GM18502 (cell line): ENCODE measurements at regions not wholly inside any gene's neighbourhood (a gene's known extent, or its start where the extent isn't known, plus 50 kb on each side); places are given as distances from the start of the nearest gene placed in this dataset.

ENCODE experiments used
- ATAC-seq: cut with Tn5 transposase; IDR thresholded peaks from one replicate; pipeline ENCODE4 v1.9.1; 2021; ENCODE audit warnings: mild to moderate bottlenecking; ENCODE audit not compliant: unreplicated experiment, poor library complexity

- ATAC-seq = no peak
Observed at GRCh38 chr4:37051111-37051510, 193.4 kb upstream of the NWD2 start.

- no peak for ATAC-seq
Observed at GRCh38 chr4:37051866-37052265, 192.7 kb upstream of the NWD2 start.

- no peak for ATAC-seq
Observed at GRCh38 chr4:37054531-37055077, 189.9 kb upstream of the NWD2 start.

GRCh38 chr4:37058826-37059225 is 185.7 kb upstream of the NWD2 start:
- ATAC-seq = no peak

GRCh38 chr4:37066159-37066558 is 178.4 kb upstream of the NWD2 start:
- no peak for ATAC-seq

- no peak for ATAC-seq
Observed at GRCh38 chr4:37068580-37068979, 176.0 kb upstream of the NWD2 start.

GRCh38 chr4:37070041-37070440 is 174.5 kb upstream of the NWD2 start:
- ATAC-seq = no peak

- no peak for ATAC-seq
Observed at GRCh38 chr4:37071576-37071975, 173.0 kb upstream of the NWD2 start.

GRCh38 chr4:37073226-37073840 is 171.2 kb upstream of the NWD2 start:
- no peak for ATAC-seq

- no peak for ATAC-seq
Observed at GRCh38 chr4:37082912-37083311, 161.6 kb upstream of the NWD2 start.

GRCh38 chr4:37095925-37096324 is 148.6 kb upstream of the NWD2 start:
- no peak for ATAC-seq

- no peak for ATAC-seq
Observed at GRCh38 chr4:37101182-37101581, 143.4 kb upstream of the NWD2 start.

GRCh38 chr4:37101686-37102085 is 142.9 kb upstream of the NWD2 start:
- ATAC-seq = no peak

GRCh38 chr4:37109756-37110155 is 134.8 kb upstream of the NWD2 start:
- ATAC-seq = no peak

GRCh38 chr4:37124800-37125199 is 119.7 kb upstream of the NWD2 start:
- no peak for ATAC-seq

GRCh38 chr4:37126051-37126450 is 118.5 kb upstream of the NWD2 start:
- no peak for ATAC-seq

- no peak for ATAC-seq
Observed at GRCh38 chr4:37130465-37130864, 114.1 kb upstream of the NWD2 start.

- ATAC-seq = no peak
Observed at GRCh38 chr4:37132351-37132974, 112.1 kb upstream of the NWD2 start.

- ATAC-seq = no peak
Observed at GRCh38 chr4:37132975-37133360, 111.6 kb upstream of the NWD2 start.

GRCh38 chr4:37138019-37138653 is 106.4 kb upstream of the NWD2 start:
- peak; percentile 82 for ATAC-seq

GRCh38 chr4:37138789-37139188 is 105.8 kb upstream of the NWD2 start:
- peak; percentile 46 for ATAC-seq

- ATAC-seq = no peak
Observed at GRCh38 chr4:37139987-37140386, 104.6 kb upstream of the NWD2 start.
